ENCODE measurements at regions not wholly inside any gene's neighbourhood (a gene's known extent, or its start where the extent isn't known, plus 50 kb on each side); places are given as distances from the start of the nearest gene placed in this dataset.
A peak's percentile ranks its signal among the peaks of the same experiment; 100 is the strongest.
"Not testable (repeated sequence)": the region's sequence is repeated elsewhere in the genome, so short reads cannot be mapped to it uniquely, and the experiment has no call there.

DNA sequence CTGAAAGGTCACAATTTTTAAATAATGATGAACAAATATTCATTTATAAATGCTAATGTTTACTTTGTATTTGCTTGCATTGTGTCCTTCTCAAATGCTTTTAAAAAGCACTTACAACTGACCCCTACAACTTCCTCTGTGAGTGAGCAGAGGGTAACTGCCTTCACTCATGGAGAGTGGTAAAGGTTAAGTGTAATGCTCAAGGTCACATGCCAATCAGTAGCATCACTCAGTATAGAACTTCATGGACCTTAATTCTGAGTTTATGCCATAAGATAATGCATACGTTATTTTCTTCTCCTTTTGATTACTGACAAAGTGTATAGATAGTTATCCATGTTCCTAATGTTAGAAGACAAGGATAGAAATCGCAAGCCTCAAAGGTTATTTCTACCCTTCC lies 91.8 kb upstream of the SERTAD2 start:
- DNase-seq: no peak

DNA sequence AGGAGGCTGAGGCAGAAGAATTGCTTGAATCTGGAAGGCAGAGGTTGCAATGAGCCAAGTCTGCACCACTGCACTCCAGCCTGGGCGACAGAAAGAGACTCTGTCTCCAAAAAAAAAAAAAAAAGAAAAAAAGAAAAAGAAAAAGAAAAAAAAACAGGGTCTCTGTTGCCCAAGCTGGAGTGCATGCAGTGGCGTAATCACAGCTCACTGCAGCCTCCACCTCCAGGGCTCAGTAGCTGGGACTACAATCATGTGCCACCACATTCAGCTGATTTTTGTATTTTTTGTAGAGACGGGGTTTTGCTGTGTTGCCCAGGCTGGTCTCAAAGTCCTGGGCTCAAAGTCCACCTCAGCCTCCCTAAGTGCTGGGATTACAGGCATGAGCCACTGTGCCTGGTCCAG lies 94.0 kb upstream of the SERTAD2 start:
- not testable (repeated sequence) for DNase-seq

DNA sequence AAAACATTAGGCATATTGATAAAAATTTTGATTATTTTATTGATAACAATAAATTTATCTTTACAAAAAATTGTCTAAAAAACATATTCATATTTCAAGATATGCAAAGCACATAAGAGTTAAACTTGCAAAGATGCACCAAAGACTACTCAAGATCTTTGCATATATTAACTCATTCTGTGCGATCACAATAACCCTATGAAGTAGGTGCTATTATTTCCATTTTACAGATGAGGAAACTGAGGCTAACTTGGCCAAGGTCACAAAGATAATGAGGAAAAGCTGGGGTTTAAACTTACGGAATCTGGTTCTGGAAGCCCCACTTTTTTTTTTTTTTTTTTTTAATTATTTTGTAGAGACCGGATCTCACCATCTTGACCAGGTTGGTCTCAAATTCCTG lies 94.4 kb upstream of the SERTAD2 start:
- no peak for DNase-seq

GRCh38 chr2:64748561-64748960 lies 94.8 kb upstream of the SERTAD2 start:
- no peak for DNase-seq

DNA sequence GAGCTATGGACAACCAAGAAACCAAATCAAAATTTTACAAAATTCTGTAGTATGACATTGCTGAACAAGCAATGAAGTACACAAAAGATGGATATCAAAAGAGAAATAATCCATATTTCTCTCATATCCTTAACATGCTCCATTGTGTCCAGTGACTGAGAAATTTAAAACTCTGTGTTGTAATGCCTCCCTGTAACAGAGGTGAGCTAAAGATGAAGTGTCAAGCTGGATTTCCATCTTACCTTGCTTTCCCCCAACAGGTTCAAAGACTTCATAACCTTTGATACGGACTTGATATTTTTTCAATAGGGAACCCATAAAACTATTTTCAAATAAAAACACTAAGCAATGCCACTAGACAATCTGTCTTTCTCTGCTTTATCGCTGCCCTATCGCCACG lies 95.7 kb upstream of the SERTAD2 start:
- DNase-seq: no peak

DNA sequence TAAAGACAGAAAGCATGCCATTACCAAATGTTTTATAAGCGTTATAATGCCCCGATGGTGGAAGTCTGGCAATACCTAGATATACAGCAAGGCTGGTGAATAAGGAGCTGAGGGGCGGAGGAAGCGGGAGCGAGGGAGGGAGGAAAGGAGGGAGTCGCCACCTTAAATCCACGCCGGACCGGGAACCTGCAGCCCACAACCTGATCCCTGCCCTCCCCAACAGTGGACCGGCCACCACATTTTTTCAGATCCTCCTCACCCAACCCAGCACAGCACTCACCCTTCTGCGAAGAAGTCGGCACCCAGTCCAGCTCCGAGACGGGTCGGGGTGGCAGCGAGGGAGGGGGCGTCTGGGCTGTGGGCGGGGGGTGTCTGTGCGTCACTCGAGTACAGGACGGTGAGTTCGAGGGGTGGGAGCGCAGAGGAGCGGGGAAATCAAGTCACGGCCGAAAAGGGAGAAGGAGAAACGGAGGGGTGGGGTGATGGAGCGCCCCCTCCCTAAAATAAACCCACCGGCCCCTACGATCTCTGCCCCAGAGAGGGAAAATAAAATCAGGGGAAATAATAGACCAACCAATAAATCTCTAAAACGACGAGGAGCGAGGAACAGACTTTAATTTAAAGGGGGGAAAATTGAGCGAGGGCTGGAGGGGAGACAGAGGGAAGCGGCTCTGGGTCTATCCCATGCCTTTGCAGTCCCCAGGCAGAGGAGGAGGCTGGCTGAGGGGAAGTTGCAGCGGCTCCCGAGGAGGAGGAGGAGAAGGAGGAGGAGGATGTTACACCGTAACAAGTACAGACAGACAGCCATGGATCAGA lies 96.5 kb upstream of the SERTAD2 start:
- peak; percentile 39 for DNase-seq

DNA sequence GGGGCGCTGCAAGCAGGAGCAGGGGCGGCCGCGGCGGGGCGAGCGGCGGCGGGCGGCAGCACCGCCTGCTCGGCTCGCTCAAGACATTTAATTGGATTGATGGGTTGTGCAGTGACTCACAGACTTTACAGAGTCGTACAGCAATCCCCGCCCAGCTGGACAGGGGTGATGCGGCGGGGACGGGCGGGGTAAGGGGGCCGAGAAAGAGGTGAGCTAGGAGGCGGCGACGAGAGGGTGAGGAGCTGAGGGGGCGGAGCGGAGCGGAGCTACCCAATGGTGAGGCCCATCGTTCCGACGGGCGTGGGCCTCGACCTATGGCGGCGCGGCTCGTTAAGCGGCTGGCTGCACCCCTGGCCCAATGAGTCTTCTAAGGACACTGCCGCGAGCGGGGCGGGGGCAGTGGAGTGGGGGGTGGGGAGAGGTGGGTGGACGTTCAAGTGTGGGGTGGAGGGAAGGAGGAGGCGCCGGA lies 97.1 kb upstream of the SERTAD2 start:
- DNase-seq: peak; percentile 98

GRCh38 chr2:64751286-64752260 lies 97.9 kb upstream of the SERTAD2 start:
- peak; percentile 61 for DNase-seq

DNA sequence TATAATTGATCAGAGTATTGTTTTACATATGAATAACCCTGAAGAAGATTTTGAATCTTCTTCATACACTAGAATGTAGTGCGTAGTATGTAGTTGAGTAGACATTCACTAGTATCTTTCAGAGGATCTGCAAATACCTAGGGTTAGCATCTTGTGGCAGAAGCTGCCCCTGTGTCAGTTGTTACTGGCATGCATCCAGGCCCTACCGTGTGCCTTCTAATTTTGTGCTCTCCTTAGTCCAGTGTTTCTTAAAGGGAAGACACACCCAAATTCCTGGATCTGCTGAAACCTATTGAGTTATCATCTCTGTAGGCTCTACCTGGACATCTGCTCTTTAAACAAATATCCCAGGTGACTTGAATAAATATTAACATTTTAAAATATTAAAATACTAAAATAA lies 99.7 kb upstream of the SERTAD2 start:
- no peak for DNase-seq

- DNase-seq: no peak
These were observed 100.9 kb upstream of the SERTAD2 start for GRCh38 chr2:64754570-64754969.

DNA sequence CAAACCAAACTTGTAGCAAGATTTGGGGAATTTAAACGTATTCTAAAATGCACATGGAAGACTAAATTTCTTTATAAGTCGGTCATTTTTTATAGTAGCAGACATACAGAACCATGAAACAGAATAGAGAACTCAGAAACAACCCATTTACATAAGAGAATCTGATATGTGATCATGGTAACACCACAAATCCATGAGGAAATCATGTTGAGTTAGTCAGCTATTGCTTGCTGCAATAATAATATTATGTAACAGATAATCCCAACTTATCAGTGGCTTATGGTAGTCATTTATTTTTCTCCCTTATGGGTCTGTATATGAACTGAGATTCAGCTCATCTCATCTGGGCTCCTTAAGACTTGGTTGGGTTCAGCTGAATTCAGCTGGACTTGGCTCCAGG lies 103.4 kb upstream of the SERTAD2 start:
- DNase-seq: no peak

DNA sequence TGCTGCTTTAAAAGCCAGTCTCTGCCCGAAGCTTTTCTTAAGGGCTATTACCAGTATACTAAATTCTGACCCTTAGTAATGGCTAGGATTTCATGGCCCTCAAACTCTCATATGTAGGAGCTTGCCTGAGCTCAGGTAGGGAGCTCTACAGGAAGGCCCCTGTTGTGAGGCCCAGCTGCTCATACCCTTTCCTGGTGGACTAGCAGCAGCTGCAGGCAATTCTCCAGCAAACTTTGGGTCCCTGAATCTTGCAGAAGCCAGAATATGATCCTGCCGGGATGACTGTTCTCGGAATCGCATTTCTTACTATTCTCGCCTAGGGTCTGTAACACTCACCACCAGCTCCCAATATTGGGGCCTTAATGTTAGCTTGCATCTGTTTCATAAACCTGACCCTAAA lies 106.4 kb upstream of the SERTAD2 start:
- DNase-seq: no peak

- no peak for DNase-seq
These were observed 108.7 kb upstream of the SERTAD2 start for GRCh38 chr2:64762301-64762997.

DNA sequence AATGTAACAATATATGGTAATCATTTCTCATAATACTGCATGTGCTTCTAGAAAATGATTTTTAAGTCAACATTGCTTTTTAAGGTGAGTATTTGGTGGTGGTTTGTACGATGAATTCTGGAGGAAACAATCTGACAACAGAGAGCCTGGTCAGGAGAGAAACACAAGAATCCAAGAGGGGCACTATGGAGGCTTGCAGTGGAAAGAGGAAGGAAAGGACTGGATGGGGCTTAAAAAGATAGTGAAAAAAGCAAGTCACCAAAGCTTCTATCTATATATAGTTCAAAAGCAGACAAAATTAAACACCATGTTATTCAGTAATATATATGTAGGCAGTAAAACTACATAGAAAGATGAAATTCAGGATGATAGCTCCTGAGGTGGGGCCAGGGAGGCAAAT lies 109.4 kb upstream of the SERTAD2 start:
- DNase-seq: no peak

DNA sequence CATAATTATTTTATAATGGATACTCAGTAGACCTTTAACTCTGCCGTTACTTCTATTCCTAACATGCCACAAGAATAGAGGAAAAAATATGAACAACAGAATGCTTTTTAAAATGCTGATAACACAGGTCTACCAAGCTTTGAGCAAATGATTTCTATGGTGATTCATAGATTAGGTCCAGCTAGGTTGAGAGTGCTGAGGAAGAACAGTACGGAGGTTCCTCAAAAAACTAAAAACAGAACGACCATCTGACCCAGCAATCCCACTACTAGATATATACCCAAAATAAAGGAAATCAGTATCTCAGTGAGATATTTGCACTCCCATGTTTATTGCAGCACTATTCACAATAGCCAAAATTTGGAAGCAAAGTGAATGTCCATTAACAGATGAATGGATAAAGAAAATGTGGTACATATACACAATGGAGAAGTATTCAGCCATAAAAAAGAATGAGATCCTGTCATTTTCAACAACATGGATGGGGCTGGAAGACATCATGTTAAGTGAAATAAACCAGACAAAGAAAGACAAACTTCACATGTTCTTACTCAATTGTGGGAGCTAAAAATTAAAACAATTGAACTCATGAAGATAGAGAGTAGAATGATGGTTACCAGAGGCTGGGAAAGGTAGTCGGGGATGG lies 111.6 kb upstream of the SERTAD2 start:
- no peak for DNase-seq

DNA sequence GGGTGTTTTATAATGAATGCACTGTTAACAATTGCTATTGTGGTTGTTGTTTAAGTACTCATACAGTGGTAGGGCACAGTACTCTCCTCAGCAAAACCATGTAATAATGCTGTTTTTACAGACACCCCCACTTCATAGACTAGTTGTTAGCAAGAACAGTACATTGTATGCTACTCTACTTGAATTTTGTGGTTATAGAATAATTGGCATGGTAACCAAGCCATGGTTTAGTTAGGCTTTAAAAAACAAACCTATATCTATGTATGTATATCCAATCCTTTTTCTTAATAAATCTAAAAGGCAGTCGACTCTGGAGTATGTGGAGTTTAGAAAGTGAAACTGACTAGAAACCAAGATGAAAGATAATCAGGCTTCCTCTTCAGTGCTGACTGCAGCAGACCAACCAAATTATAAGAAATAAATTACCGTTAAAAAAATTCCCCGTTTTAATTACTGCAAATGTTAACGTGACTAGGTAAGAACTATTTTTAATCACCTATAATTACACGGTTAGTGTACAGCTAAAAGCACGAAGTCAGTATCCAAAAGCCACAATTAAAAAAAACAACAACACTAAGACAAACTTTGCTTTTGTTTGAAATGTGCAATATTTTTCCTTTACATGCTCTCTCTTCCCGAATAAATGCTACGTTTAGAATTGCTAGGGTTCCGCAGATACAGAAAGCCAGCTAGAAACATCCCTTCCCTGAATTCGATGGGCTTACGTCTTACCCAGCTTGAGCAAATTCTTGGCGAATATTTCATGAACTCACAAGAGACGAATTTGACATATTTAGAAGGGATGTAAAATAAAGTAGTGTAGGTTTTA lies 113.3 kb upstream of the SERTAD2 start:
- DNase-seq: no peak

DNA sequence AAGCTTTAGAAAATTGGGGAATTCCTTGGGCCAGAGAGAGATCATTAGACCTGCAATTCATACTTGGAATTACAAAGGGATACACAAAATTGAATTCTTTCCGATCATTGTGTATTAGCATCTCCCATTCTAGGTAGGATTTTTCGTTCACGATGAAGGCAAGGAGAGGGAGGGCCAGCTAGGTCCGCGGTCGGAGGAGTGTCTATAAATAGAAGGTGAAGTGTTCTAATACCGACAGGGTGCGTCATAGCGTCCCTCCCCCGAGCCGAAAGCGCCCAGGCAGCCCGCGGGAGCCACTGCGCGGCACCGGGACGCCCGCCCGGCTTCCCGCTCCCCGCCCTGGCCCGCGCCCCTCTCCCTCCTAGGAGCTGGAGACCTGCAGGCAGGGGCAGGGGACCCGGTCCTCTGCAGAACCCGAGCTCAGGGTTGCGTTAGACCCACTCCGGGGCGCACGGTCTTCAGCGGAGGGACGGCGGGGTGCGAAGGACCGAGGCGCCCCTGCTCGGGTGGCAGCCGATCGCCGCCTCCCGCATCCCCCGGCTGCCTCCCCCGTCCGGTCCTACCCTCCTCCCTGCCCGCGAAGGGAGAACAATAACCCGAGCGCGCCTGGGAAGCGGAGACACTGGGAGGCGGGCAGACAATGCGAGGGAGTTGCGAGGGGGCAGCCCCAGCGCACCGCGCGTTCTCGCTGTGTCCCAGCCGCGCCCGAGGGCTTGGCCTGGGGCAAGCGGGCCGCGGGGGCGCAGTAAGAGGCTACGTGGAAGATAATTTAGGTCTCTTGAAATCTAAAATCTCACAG lies 114.2 kb upstream of the SERTAD2 start:
- DNase-seq: peak; percentile 80

- no peak for DNase-seq
These were observed 114.8 kb upstream of the SERTAD2 start for GRCh38 chr2:64768491-64769005.

DNA sequence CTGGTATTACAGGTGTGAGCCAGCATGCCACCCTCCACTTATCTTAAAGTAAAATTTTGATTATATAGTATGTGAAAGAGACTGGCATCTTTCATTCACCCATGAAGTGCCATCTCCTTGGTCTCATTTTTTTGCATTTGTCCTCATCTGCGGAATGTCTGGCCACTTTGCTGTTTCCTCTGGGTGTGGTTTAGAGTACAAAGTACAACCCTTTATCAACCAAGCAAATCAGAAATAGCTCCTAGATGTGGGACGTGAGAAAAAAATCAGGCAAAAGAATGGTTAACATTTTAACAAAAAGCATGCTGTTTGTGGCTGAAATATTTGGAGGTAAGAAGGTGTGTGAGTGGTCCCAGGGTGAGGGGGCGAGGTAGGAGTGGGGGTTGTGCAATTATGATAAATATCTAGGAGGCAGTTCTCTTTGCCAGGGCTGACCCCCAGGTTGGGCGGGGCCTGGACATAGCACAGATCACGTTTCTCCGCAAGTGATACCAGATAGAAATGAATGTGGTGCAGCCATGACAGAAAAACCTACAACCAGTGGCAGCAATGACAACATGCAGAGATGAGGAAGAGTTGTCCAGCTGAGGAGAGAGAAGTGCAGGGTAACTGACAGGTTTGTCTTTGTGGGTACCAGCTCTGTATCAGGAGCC lies 115.8 kb upstream of the SERTAD2 start:
- DNase-seq: no peak

All from CD4-positive, alpha-beta T cell treated with Interleukin-6 for 4 hours (primary cell).